RKO (cell line): ENCODE measurements at regions not wholly inside any gene's neighbourhood (a gene's known extent, or its start where the extent isn't known, plus 50 kb on each side); places are given as distances from the start of the nearest gene placed in this dataset.
A peak's percentile ranks its signal among the peaks of the same experiment; 100 is the strongest.
"Not testable (repeated sequence)": the region's sequence is repeated elsewhere in the genome, so short reads cannot be mapped to it uniquely, and the experiment has no call there.

ENCODE experiments used
- DNase-seq: peaks from one replicate; pipeline ENCODE4 v3.0.0-alpha.2; 2016; ENCODE audit warnings: low spot score

DNA sequence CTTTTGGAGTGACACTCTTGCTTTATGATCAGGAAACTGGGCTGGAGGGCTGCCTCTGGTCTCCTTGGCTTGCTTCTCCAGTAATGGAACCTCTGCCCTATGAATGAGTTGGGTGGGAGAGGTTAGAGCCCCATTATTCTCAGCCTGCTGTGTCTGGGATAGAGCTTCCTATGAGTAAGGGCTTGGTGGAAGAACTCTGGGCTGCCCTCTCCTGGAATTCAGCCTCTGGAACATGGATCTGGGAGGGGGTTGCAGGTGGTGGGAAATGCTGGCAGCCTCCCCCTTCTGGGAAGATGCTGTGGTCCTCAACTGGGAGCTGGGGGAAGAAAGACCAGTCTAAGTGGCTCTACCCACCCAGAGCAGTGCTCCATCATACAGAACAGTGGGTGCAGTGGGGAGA is 81.8 kb upstream of the SYN3 start:
- no peak for DNase-seq

DNA sequence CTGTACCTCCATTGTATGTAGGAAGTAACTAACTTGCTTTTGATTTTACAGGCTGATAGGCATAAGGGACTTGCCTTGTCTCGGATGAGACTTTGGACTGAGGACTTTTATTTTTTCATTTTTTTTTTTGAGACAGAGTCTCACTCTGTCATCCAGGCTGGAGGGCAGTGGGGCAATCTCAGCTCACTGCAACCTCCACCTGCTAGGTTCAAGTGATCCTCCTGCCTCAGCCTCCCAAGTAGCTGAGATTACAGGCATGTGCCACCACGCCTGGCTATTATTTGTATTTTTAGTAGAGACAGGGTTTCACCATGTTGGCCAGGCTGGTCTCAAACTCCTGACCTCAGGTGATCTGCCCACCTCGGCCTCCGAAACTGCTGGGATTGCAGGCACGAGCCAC is 80.2 kb upstream of the SYN3 start:
- not testable (repeated sequence) for DNase-seq

- no peak for DNase-seq
Observed at GRCh38 chr22:33130473-33130872, 72.3 kb upstream of the SYN3 start.

GRCh38 chr22:33129621-33130020 is 71.4 kb upstream of the SYN3 start:
- no peak for DNase-seq

DNA sequence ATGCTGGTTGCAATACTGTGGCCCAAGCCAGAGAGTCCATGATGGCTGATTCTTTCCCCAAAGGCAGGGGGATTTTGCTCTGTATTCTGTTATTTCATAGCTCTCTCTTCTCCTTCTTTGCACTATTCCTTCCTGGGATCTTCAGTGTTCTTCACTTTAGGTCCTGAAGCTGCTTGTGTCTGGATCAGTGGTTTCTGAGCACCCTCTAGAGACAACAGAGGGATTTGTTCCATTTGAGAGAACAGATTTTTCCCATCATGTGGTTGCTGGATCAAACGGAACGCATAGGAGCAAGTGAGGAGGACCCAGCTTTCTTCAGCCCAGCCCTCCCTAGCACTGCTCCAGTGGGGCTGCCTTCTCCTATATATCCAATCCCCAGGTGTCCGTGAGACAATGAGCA is 68.7 kb upstream of the SYN3 start:
- DNase-seq = peak; percentile 20

- DNase-seq = no peak
Observed at GRCh38 chr22:33124471-33124870, 66.3 kb upstream of the SYN3 start.

DNA sequence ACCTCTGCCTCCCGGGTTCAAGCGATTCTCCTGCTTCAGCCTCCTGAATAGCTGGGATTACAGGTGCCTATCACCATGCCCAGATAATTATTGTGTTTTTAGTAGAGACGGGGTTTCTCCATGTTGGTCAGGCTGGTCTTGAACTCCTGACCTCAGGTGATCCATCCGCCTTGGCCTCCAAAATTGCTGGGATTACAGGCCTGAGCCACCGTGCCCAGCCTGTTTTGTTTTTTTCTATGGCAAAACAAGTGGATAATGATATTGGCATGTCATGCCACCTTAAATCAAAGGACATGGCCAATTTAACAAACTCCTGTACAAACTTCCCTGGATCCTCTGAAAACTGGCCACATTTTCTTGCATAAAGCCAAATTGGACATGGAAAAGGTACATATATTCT is 64.3 kb upstream of the SYN3 start:
- not testable (repeated sequence) for DNase-seq

DNA sequence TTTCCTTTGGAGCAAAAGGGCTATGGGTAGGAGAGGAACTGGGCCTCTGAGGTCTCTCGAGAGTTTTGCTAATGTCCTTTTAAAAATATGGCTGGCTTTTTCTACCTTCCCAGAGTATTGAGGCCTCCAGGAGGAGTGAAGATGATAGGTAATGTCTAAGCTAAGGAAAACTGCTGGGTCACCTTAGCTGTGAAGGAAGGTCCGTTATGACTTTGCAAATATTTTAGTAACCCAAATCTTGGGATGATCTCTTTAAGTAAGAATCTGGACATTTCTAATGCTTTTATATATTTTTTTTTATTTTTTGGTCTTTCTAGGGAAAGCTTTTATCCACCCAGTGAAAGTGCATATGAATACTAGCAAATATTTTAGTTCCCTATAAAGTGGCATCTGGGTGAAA is 60.9 kb upstream of the SYN3 start:
- DNase-seq = no peak

- DNase-seq = no peak
Observed at GRCh38 chr22:33117821-33118220, 59.6 kb upstream of the SYN3 start.

- no peak for DNase-seq
Observed at GRCh38 chr22:33116841-33117547, 58.8 kb upstream of the SYN3 start.

- DNase-seq = no peak
Observed at GRCh38 chr22:33114565-33114964, 56.4 kb upstream of the SYN3 start.

GRCh38 chr22:33112580-33112979 is 54.4 kb upstream of the SYN3 start:
- no peak for DNase-seq

DNA sequence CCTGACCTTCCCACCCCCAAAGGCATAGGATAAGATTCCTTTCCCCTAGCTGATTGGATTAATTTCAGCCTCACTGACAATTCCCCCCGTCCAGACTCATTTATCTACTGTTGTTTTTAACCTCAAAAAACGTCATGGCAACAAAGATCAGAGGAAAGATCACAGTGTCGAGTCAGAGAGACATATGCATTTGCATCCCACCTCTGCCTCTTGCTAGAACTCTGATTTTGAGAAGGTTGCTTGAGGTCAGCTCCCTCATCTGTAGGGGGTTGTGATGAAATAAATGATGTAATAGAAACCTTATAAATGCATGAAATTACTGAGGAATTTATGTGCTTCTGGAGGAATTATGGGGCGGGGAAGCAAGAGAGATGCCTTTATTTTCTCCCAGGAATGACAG is 53.3 kb upstream of the SYN3 start:
- DNase-seq = no peak

GRCh38 chr22:33110562-33111163 is 52.5 kb upstream of the SYN3 start:
- no peak for DNase-seq

- no peak for DNase-seq
Observed at GRCh38 chr22:33109514-33110430, 51.6 kb upstream of the SYN3 start.

DNA sequence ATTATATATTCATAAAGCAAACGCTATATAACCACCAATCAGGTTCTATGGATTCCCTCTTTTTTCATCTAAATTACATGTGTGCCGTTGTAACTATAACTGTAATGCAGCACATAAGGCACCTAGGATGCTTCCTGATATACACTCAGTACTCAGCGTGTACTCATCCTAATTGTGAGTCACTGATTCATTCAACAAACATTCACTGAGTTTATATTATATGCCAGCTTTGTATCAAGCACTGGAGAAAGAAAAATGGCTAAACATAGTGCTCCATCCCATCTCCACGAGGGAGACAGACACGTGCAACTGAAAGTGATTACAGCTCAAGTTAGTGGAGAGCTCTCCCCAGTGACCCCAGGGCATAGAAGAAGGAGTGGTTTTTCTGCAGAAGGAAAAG is 49.9 kb upstream of the SYN3 start:
- DNase-seq = no peak
